KMS-11 (cell line): ENCODE measurements at regions not wholly inside any gene's neighbourhood (a gene's known extent, or its start where the extent isn't known, plus 50 kb on each side); places are given as distances from the start of the nearest gene placed in this dataset.

Source experiments
- H2AFZ ChIP-seq: fragments of 200-600 bp; sonication (generic); 2 replicates; pipeline ENCODE4 v1.6.1; 2016; ENCODE audit warnings: antibody characterized with exemption, mixed run types, low read depth
- H3K27ac ChIP-seq: fragments of 200-600 bp; sonication (generic); 2 replicates; pipeline ENCODE4 v1.6.1; 2016; ENCODE audit warnings: mild to moderate bottlenecking, mixed run types
- H3K27me3 ChIP-seq: fragments of 200-600 bp; sonication (generic); 2 replicates; pipeline ENCODE4 v1.6.1; 2017; ENCODE audit warnings: mild to moderate bottlenecking, low read depth, mixed run types, moderate library complexity; ENCODE audit not compliant: insufficient read depth
- H3K36me3 ChIP-seq: fragments of 200-600 bp; sonication (generic); 2 replicates; pipeline ENCODE4 v1.6.1; 2017; ENCODE audit warnings: mild to moderate bottlenecking, mixed run types; ENCODE audit not compliant: insufficient read depth
- H3K4me1 ChIP-seq: fragments of 200-600 bp; sonication (generic); 2 replicates; pipeline ENCODE4 v1.6.1; 2016; ENCODE audit warnings: mild to moderate bottlenecking, low read depth, mixed run types; ENCODE audit not compliant: poor library complexity, severe bottlenecking
- H3K4me2 ChIP-seq: fragments of 200-600 bp; sonication (generic); 2 replicates; pipeline ENCODE4 v1.7.0; 2016; ENCODE audit warnings: mild to moderate bottlenecking, mixed run types
- H3K4me3 ChIP-seq: fragments of 200-600 bp; sonication (generic); IDR thresholded peaks from 2 replicates; pipeline ENCODE4 v1.6.1; 2017; ENCODE audit warnings: low read depth, low read length, mixed read lengths; ENCODE audit not compliant: insufficient read depth
- H3K79me2 ChIP-seq: fragments of 200-600 bp; sonication (generic); 2 replicates; pipeline ENCODE4 v1.6.1; 2016; ENCODE audit warnings: low read depth, mixed run types; ENCODE audit not compliant: insufficient read depth
- H3K9ac ChIP-seq: fragments of 200-600 bp; sonication (generic); 2 replicates; pipeline ENCODE4 v1.6.1; 2016; ENCODE audit warnings: mild to moderate bottlenecking, mixed run types
- H4K20me1 ChIP-seq: fragments of 200-600 bp; sonication (generic); 2 replicates; pipeline ENCODE4 v1.6.1; 2016; ENCODE audit warnings: mild to moderate bottlenecking, mixed run types; ENCODE audit not compliant: insufficient read depth
- CTCF ChIP-seq: fragments of 200-600 bp; sonication (generic); conservative IDR thresholded peaks from 2 replicates; pipeline ENCODE4 v1.6.1; 2017; ENCODE audit warnings: low read depth, mild to moderate bottlenecking, antibody characterized with exemption, low read length, moderate library complexity, mixed read lengths

GRCh38 chr3:165390166-165390565 is 194.0 kb upstream of the SLITRK3 start:
- H2AFZ ChIP-seq: no peak overlapping the region

GRCh38 chr3:165389653-165390052 is 193.5 kb upstream of the SLITRK3 start:
- no peak for TF ChIP-seq CTCF
- H3K27me3 ChIP-seq: no peaks in the 10 kb centered on the region
- H3K36me3 ChIP-seq: no peaks in the 10 kb centered on the region
- no peak overlapping the region for H3K9ac ChIP-seq
- H3K4me3 ChIP-seq: no peak overlapping the region
- H3K4me2 ChIP-seq: no peak overlapping the region
- H2AFZ ChIP-seq: no peak overlapping the region
- no peak overlapping the region for H3K27ac ChIP-seq
- H3K79me2 ChIP-seq: no peaks in the 10 kb centered on the region
- no peaks in the 10 kb centered on the region for H4K20me1 ChIP-seq
- no peaks in the 10 kb centered on the region for H3K4me1 ChIP-seq

More at GRCh38 chr3:165390166-165390565, 194.0 kb upstream of the SLITRK3 start:
- Histone ChIP-seq H3K4me2 (no peak overlapping the region), H3K36me3 (no peaks in the 10 kb centered on the region), H3K4me3 (no peak overlapping the region), H4K20me1 (no peaks in the 10 kb centered on the region), H3K9ac (no peak overlapping the region), H3K27ac (no peak overlapping the region), H3K4me1 (no peaks in the 10 kb centered on the region), H3K79me2 (no peaks in the 10 kb centered on the region), H3K27me3 (no peaks in the 10 kb centered on the region)
- no peak for TF ChIP-seq CTCF

GRCh38 chr3:165389064-165389463 is 192.9 kb upstream of the SLITRK3 start:
- Histone ChIP-seq H4K20me1 (no peaks in the 10 kb centered on the region), H3K27ac (no peak overlapping the region), H3K4me1 (no peaks in the 10 kb centered on the region), H3K4me3 (no peak overlapping the region), H3K36me3 (no peaks in the 10 kb centered on the region), H3K27me3 (no peaks in the 10 kb centered on the region), H2AFZ (no peak overlapping the region), H3K9ac (no peak overlapping the region), H3K79me2 (no peaks in the 10 kb centered on the region), H3K4me2 (no peak overlapping the region)
- TF ChIP-seq CTCF: no peak

- H4K20me1 ChIP-seq: no peaks in the 10 kb centered on the region
- no peaks in the 10 kb centered on the region for H3K36me3 ChIP-seq
- no peaks in the 10 kb centered on the region for H3K79me2 ChIP-seq
- H3K4me1 ChIP-seq: no peaks in the 10 kb centered on the region
- H3K4me3 ChIP-seq: no peak overlapping the region
- H3K27me3 ChIP-seq: no peaks in the 10 kb centered on the region
- no peak overlapping the region for H3K4me2 ChIP-seq
- no peak overlapping the region for H3K27ac ChIP-seq
- TF ChIP-seq CTCF: no peak
- no peak overlapping the region for H3K9ac ChIP-seq
- H2AFZ ChIP-seq: no peak overlapping the region
Observed at GRCh38 chr3:165383381-165383780, 187.2 kb upstream of the SLITRK3 start.
